HepG2 (cell line): ENCODE measurements at regions not wholly inside any gene's neighbourhood (a gene's known extent, or its start where the extent isn't known, plus 50 kb on each side); places are given as distances from the start of the nearest gene placed in this dataset.

Source experiments
- ATAC-seq: fragments of 200-7000 bp; cut with Tn5 transposase; 3 replicates; pipeline ENCODE4 v1.9.1; 2020; ENCODE audit warnings: mild to moderate bottlenecking, moderate library complexity
- BruUV-seq: library from RNA; stranded (reverse); fragments of 400-500 nt; replicated peaks from 2 replicates; lab custom pipeline; 2021; lab: Mats Ljungman, UMichigan
- CTCF ChIA-PET: fragments of 300-600 bp; formaldehyde crosslinking; extraction: SDS; loops from one replicate; lab custom pipeline; 2021; ENCODE audit warnings: low total read pairs, inconsistent platforms, low intra/inter-chr PET ratio; lab: Yijun Ruan, JAX
- POLR2A ChIA-PET: fragments of 350-600 bp; sonication (Branson Sonifier 250); formaldehyde crosslinking; loops from one replicate; lab custom pipeline; 2020; ENCODE audit warnings: antibody characterized with exemption, inconsistent platforms; lab: Yijun Ruan, JAX
- DNase-seq: peaks from one replicate; pipeline ENCODE4 v3.0.0-alpha.2; 2015; ENCODE audit warnings: low spot score
- FAIRE-seq: peaks from 3 replicates; lab custom pipeline; 2011; peaks lifted over from hg19 to GRCh38; lab: Jason Lieb, UNC
- H2AFZ ChIP-seq: one replicate; pipeline ENCODE4 v1.6.1; 2011; ENCODE audit warnings: low read length, inconsistent platforms
- H3K27ac ChIP-seq: fragments of 300-600 bp; 3 replicates; pipeline ENCODE4 v1.8.0; 2011; ENCODE audit warnings: mixed run types, mild to moderate bottlenecking, mixed read lengths, low read length, inconsistent platforms; ENCODE audit not compliant: insufficient read depth; ENCODE audit errors: extremely low read length
- H3K27me3 ChIP-seq, 2 experiments: fragments of 200-600 bp in 1 of 2; 2 replicates in 1 of 2; 3 replicates in 1 of 2; pipeline versions ENCODE4 v1.6.0 to v1.8.0; 2011; ENCODE audit warnings: low read length in 2 of 2, mild to moderate bottlenecking in 2 of 2, moderate library complexity in 2 of 2, inconsistent platforms in 1 of 2; ENCODE audit not compliant: insufficient read depth in 2 of 2, control insufficient read depth in 1 of 2
- H3K36me3 ChIP-seq, 2 experiments: fragments of 200-600 bp in 1 of 2; replicated peaks in 1 of 2; 2 replicates in 1 of 2; 3 replicates in 1 of 2; pipeline versions ENCODE4 v1.5.1 to v1.8.0; 2011; ENCODE audit warnings: low read length in 2 of 2, inconsistent platforms in 1 of 2; ENCODE audit not compliant: insufficient read depth in 2 of 2, control insufficient read depth in 1 of 2
- H3K4me1 ChIP-seq: 2 replicates; pipeline ENCODE4 v1.5.1; 2012; ENCODE audit warnings: low read length, inconsistent platforms; ENCODE audit not compliant: insufficient read depth
- H3K4me2 ChIP-seq: 2 replicates; pipeline ENCODE4 v1.6.0; 2011; ENCODE audit warnings: low read depth, low read length, inconsistent platforms
- H3K4me3 ChIP-seq, 3 experiments: fragments of 200-600 bp in 1 of 3; sonication (generic), shearing (Covaris generic) in 1 of 3; replicated peaks in 1 of 3; 2 replicates each; pipeline ENCODE4 v1.5.1; 2011 to 2016; ENCODE audit warnings: low read length in 3 of 3, inconsistent platforms in 2 of 3, low read depth in 2 of 3, mild to moderate bottlenecking in 2 of 3, control low read depth in 1 of 3, mixed read lengths in 1 of 3; ENCODE audit not compliant: insufficient read depth in 1 of 3
- H3K79me2 ChIP-seq: one replicate; pipeline ENCODE4 v1.6.1; 2011; ENCODE audit warnings: low read length, inconsistent platforms; ENCODE audit not compliant: insufficient read depth
- H3K9ac ChIP-seq: 2 replicates; pipeline ENCODE4 v1.6.0; 2011; ENCODE audit warnings: mild to moderate bottlenecking, low read depth, low read length, inconsistent platforms; ENCODE audit not compliant: insufficient read depth
- H3K9me3 ChIP-seq: 2 replicates; pipeline ENCODE4 v1.5.1; 2012; ENCODE audit warnings: mild to moderate bottlenecking, low read length
- H4K20me1 ChIP-seq: 2 replicates; pipeline ENCODE4 v1.6.0; 2011; ENCODE audit warnings: inconsistent platforms, mild to moderate bottlenecking, low read length, moderate library complexity; ENCODE audit not compliant: insufficient read depth
- HDAC1 ChIP-seq: sonication (generic); formaldehyde crosslinking; IDR thresholded peaks from 2 replicates; pipeline ENCODE4 v1.5.1; 2020; ENCODE audit warnings: mild to moderate bottlenecking, missing genetic modification reagents
- JUN ChIP-seq: sonication (generic); formaldehyde crosslinking; IDR thresholded peaks from 2 replicates; pipeline ENCODE4 v1.4.0; 2020; ENCODE audit warnings: mild to moderate bottlenecking, missing genetic modification reagents
- MED1 ChIP-seq: sonication (generic); formaldehyde crosslinking; IDR thresholded peaks from 2 replicates; pipeline ENCODE4 v1.4.0; 2020; ENCODE audit warnings: missing genetic modification reagents
- MTA3 ChIP-seq: sonication (generic); formaldehyde crosslinking; IDR thresholded peaks from 2 replicates; pipeline ENCODE4 v1.4.0; 2020; ENCODE audit warnings: missing genetic modification reagents
- NCOA5 ChIP-seq: sonication (generic); formaldehyde crosslinking; IDR thresholded peaks from 2 replicates; pipeline ENCODE4 v1.4.0; 2020; ENCODE audit warnings: missing genetic modification reagents
- PRPF4 ChIP-seq: fragments of 200-400 bp; formaldehyde crosslinking; IDR thresholded peaks from 2 replicates; pipeline ENCODE4 v1.6.1; 2016; ENCODE audit warnings: low read length, low read depth; ENCODE audit not compliant: poor library complexity, severe bottlenecking
- SMAD9 ChIP-seq: sonication (generic); formaldehyde crosslinking; IDR thresholded peaks from 2 replicates; pipeline ENCODE4 v1.5.1; 2020; ENCODE audit warnings: mild to moderate bottlenecking, missing genetic modification reagents
- ZNF451 ChIP-seq: sonication (generic); formaldehyde crosslinking; IDR thresholded peaks from 2 replicates; pipeline ENCODE4 v1.5.0; 2020; ENCODE audit warnings: mild to moderate bottlenecking, missing genetic modification reagents
- ZNF484 ChIP-seq: sonication (generic); formaldehyde crosslinking; IDR thresholded peaks from 2 replicates; pipeline ENCODE4 v1.5.1; 2020; ENCODE audit warnings: mild to moderate bottlenecking, low read depth, missing genetic modification reagents, borderline replicate concordance
- ZNF772 ChIP-seq: sonication (generic); formaldehyde crosslinking; IDR thresholded peaks from 2 replicates; pipeline ENCODE4 v1.5.0; 2020; ENCODE audit warnings: mild to moderate bottlenecking, missing genetic modification reagents
- WGBS: methylation state at CpG from one replicate; pipeline ENCODE4 v1.1.6; 2017; ENCODE audit warnings: low lambda C conversion rate; 5-methylcytosine and 5-hydroxymethylcytosine counted together
- in situ Hi-C: cut with HindIII; loops from 2 replicates; pipeline ENCODE4 v1.10.0; 2017; ENCODE audit warnings: low pct_unique_long_range_greater_than_20kb; ENCODE audit not compliant: extremely low pct_ligation_motif_present
- intact Hi-C: fragments of 100-400 bp; cut with micrococcal nuclease; formaldehyde crosslinking; loops from one replicate; pipeline ENCODE4 v1.10.0; 2022; ENCODE audit not compliant: unreplicated experiment
- TF ChIP-seq, protein P1 (sequence below): sonication (generic); formaldehyde crosslinking; IDR thresholded peaks from 2 replicates; pipeline ENCODE4 v1.4.0; 2020; ENCODE audit warnings: missing genetic modification reagents, mild to moderate bottlenecking, borderline replicate concordance
- TF ChIP-seq, protein P2 (sequence below): sonication (generic); formaldehyde crosslinking; IDR thresholded peaks from 2 replicates; pipeline ENCODE4 v1.4.0; 2020; ENCODE audit warnings: mild to moderate bottlenecking, missing genetic modification reagents, borderline replicate concordance
- TF ChIP-seq, protein P3 (sequence below): sonication (generic); formaldehyde crosslinking; IDR thresholded peaks from 2 replicates; pipeline ENCODE4 v1.5.1; 2020; ENCODE audit warnings: mild to moderate bottlenecking, moderate library complexity, missing genetic modification reagents

DNA sequence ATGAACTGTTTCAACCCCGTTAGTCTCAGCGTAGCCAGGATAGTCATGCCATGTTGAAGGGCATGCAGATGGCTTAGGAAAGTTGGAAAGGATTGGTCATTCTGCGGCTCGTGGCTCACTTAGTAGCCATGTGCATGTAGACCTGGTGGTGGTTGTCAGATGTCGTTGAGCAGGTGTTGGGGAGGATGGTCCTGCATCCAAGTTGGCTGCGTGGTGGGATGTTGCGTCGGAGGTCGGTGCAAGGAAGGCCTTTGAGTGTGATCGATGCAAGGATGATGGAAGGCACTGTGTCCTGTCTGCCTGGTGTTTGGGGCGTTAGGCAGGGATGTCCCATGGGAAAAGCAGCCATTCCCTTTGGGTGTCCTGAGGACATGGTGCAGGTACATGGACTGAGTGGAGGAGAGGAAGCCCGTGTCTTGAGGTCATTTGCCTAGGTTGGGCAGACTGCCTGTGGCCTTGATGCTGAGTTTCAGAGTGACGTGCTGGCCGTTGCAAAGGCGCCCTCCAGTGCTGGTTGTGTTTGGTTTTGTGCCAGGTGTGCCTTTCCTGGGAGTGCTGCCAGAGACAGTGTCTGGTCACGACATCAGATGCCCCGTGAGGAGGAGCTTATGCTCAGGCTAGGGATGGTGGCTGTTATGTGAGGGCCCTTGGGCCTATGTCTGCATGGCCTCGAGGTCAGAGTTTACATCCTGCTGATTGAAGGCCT is 103.4 kb downstream of the SNRPN start:
- TF ChIP-seq, protein P1, sequence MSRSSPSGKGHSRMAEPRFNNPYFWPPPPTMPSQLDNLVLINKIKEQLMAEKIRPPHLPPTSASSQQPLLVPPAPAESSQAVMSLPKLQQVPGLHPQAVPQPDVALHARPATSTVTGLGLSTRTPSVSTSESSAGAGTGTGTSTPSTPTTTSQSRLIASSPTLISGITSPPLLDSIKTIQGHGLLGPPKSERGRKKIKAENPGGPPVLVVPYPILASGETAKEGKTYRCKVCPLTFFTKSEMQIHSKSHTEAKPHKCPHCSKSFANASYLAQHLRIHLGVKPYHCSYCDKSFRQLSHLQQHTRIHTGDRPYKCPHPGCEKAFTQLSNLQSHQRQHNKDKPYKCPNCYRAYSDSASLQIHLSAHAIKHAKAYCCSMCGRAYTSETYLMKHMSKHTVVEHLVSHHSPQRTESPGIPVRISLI (CRISPR knock-in tag): no peak
- TF ChIP-seq MED1 (CRISPR knock-in tag): no peak
- TF ChIP-seq NCOA5: no peak
- TF ChIP-seq SMAD9: no peak
- TF ChIP-seq ZNF772 (CRISPR knock-in tag): no peak
- no peak for TF ChIP-seq JUN (CRISPR knock-in tag)
- no peak for TF ChIP-seq MTA3 (CRISPR knock-in tag)
- no peak for TF ChIP-seq ZNF484 (CRISPR knock-in tag)
- no peak for TF ChIP-seq HDAC1 (CRISPR knock-in tag)
- TF ChIP-seq, protein P2, sequence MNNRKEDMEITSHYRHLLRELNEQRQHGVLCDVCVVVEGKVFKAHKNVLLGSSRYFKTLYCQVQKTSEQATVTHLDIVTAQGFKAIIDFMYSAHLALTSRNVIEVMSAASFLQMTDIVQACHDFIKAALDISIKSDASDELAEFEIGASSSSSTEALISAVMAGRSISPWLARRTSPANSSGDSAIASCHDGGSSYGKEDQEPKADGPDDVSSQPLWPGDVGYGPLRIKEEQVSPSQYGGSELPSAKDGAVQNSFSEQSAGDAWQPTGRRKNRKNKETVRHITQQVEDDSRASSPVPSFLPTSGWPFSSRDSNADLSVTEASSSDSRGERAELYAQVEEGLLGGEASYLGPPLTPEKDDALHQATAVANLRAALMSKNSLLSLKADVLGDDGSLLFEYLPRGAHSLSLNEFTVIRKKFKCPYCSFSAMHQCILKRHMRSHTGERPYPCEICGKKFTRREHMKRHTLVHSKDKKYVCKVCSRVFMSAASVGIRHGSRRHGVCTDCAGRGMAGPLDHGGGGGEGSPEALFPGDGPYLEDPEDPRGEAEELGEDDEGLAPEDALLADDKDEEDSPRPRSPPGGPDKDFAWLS (CRISPR knock-in tag): no peak
- TF ChIP-seq, protein P3, sequence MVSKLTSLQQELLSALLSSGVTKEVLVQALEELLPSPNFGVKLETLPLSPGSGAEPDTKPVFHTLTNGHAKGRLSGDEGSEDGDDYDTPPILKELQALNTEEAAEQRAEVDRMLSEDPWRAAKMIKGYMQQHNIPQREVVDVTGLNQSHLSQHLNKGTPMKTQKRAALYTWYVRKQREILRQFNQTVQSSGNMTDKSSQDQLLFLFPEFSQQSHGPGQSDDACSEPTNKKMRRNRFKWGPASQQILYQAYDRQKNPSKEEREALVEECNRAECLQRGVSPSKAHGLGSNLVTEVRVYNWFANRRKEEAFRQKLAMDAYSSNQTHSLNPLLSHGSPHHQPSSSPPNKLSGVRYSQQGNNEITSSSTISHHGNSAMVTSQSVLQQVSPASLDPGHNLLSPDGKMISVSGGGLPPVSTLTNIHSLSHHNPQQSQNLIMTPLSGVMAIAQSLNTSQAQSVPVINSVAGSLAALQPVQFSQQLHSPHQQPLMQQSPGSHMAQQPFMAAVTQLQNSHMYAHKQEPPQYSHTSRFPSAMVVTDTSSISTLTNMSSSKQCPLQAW (CRISPR knock-in tag): no peak
- no peak for TF ChIP-seq ZNF451 (CRISPR knock-in tag)
- no peak for TF ChIP-seq PRPF4
- H3K79me2 ChIP-seq: no peaks in the 10 kb centered on the region
- H3K27ac ChIP-seq: no peak overlapping the region
- H3K9me3 ChIP-seq: peaks cover 100% of the 10 kb centered on the region
- no peak overlapping the region for H3K4me2 ChIP-seq
- peaks cover 46 to 99% of the 10 kb centered on the region in 2 experiments for H3K36me3 ChIP-seq
- in situ Hi-C loops: no loop called here
- ATAC-seq (no peak), DNase-seq (no peak), FAIRE-seq (no peak)
- H3K9ac ChIP-seq: no peak overlapping the region
- intact Hi-C loops: no loop called here
- 79% methylated on average over 12 of the region's 18 CpGs for WGBS
- no TSS peak for BruUV-seq
- no peaks in the 10 kb centered on the region for H4K20me1 ChIP-seq
- no peaks in the 10 kb centered on the region for H3K4me1 ChIP-seq
- H3K4me3 ChIP-seq: no peak overlapping the region
- H2AFZ ChIP-seq: no peak overlapping the region
- no peaks in the 10 kb centered on the region for H3K27me3 ChIP-seq
- CTCF ChIA-PET: no interaction called here
- POLR2A ChIA-PET: no interaction called here
